ENCODE measurements at regions not wholly inside any gene's neighbourhood (a gene's known extent, or its start where the extent isn't known, plus 50 kb on each side); places are given as distances from the start of the nearest gene placed in this dataset.
"Not testable (repeated sequence)": the region's sequence is repeated elsewhere in the genome, so short reads cannot be mapped to it uniquely, and the experiment has no call there.

DNA sequence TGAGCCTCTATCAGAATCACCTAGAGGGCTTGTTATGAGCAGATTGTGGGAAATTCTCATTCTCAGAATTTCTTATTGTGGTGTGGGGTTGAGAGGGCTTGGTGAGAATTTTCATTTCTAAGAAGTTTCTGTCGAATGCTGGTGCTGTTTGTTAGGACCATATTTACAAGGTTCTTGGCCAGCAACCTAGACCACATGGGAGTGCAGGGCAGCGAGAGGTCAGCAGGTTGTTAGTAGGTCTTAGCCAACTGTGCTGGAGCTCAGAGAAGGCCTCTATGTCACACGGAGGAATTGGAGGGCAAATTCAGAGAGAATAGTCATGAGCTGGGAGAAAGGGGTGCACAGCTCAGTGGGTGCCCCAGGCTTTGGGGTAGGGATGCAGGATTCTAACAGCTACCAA lies 357.0 kb downstream of the LRRC70 start:
- H3K27me3 Mint-ChIP-seq: no peaks in the 10 kb centered on the region
- H3K9me3 Mint-ChIP-seq: no peaks in the 10 kb centered on the region
- no peak overlapping the region for H3K4me3 Mint-ChIP-seq
- no peak overlapping the region for H3K27ac Mint-ChIP-seq
- no peak for DNase-seq
- no peaks in the 10 kb centered on the region for H3K4me1 Mint-ChIP-seq
- CTCF ChIA-PET: no interaction called here
- H3K36me3 Mint-ChIP-seq: no peaks in the 10 kb centered on the region

DNA sequence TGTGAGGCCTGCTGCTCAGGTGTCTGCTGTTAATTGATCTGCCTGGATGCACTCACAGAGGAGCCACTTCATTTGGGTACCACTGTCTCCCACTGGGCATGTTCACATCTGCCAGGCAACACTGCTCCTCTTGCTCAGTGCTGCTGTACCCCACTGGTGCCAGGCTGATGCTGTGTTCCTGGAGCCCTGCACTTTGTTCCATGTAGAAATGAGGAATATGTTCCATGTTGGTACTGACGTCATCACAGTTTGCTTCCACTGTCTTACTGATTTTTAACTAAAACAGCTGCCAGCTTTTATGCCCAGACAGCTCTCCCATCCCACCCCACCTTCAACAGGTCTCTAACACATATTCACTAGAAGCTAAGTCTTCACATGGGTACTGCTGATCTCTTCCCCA lies 355.7 kb downstream of the LRRC70 start:
- no peak for DNase-seq
- no peak overlapping the region for H3K4me3 Mint-ChIP-seq
- no peaks in the 10 kb centered on the region for H3K27me3 Mint-ChIP-seq
- H3K27ac Mint-ChIP-seq: no peak overlapping the region
- no peaks in the 10 kb centered on the region for H3K36me3 Mint-ChIP-seq
- H3K4me1 Mint-ChIP-seq: no peaks in the 10 kb centered on the region
- no peaks in the 10 kb centered on the region for H3K9me3 Mint-ChIP-seq
- CTCF ChIA-PET: no interaction called here

DNA sequence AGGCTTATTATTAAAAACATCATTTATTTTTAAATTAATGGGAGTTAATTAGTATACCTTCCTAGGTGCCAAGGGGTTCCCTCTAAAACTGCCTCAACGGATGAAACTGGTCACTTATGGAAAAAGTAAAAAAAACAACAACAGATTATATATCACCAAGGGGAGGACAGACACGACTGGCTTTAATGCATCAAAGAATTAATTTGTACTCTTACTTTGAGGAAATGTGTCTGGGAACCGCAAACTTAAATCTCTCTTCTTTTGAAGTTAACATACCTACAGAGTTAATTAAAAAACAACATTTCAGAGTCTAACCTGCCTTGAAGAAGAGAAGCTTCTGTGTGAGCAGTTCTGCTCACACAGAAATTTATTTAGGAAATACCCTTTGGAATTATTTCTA lies 354.6 kb downstream of the LRRC70 start:
- no peaks in the 10 kb centered on the region for H3K4me1 Mint-ChIP-seq
- no peak overlapping the region for H3K4me3 Mint-ChIP-seq
- no peaks in the 10 kb centered on the region for H3K9me3 Mint-ChIP-seq
- no peaks in the 10 kb centered on the region for H3K27me3 Mint-ChIP-seq
- no peaks in the 10 kb centered on the region for H3K36me3 Mint-ChIP-seq
- CTCF ChIA-PET: interaction anchor here (1.0 kb wide), 1 partner anchor 15 kb away, joined by 4 read pairs; no protein-coding TSS in a partner anchor
- no peak for DNase-seq
- H3K27ac Mint-ChIP-seq: no peak overlapping the region

DNA sequence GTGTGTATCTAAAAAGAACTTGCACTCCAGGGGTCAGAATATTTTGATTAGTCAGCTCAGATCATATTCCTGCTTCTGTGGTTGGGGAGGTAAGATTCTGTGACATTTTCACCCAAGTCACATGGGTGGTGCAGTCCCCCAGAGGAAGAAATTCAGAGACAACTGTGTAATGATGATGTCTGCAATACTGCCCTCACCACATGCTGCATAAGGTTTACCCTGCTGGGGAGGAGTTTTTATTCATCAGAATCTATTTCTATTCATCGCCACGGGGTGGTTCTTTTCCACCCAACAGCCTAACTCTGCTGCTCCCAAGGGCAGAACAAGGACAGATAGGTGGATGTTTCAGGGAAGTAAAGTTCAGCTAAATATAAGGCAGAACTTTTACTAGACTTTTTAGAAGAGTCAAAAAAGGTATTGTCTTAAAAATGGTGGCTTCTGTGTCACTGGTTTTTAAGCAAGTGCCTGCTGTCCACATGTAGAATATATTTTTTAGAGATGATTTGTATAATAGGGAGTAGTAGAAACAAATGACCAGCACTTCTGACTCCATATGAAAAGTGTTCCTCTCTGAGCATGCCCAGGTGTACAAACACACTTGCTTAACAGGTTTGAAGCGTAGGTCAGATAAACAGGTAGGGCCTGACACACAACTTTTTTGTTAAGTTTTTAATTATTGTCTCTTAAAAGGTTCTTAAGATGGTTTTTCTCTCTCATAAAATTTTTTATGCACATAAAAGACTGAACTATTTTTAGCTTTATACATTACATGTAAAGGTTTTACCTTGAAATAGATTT lies 352.7 kb downstream of the LRRC70 start:
- Mint-ChIP-seq H3K27me3 (no peaks in the 10 kb centered on the region), H3K4me1 (no peaks in the 10 kb centered on the region), H3K9me3 (no peaks in the 10 kb centered on the region), H3K27ac (no peak overlapping the region), H3K36me3 (no peaks in the 10 kb centered on the region), H3K4me3 (no peak overlapping the region)
- CTCF ChIA-PET: no interaction called here
- no peak for DNase-seq

DNA sequence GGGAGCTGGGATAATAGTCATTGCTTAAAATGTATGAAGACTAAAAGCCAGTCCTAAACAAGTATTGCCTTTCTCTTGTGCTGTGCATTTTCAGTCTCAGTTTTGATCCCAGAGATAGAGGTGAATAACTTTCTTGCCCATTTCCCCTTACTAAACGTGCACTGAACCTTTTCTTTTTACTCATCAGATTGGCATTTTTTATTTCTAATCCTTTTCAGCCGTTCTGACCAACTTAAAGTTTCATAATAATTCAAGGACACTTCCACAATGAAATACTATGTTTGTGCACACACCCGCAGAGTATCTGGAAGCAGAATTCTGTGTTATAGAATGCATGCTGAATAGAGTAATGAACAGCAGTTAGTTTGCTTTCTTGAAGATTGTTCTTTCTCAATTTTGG lies 343.6 kb downstream of the LRRC70 start:
- no peak overlapping the region for H3K27ac Mint-ChIP-seq
- H3K4me3 Mint-ChIP-seq: no peak overlapping the region
- H3K9me3 Mint-ChIP-seq: peaks cover 2% of the 10 kb centered on the region
- no peaks in the 10 kb centered on the region for H3K27me3 Mint-ChIP-seq
- no peak for DNase-seq
- CTCF ChIA-PET: interaction anchor here (0.6 kb wide), 1 partner anchor 326 kb away, joined by 3 read pairs; no protein-coding TSS in a partner anchor
- no peaks in the 10 kb centered on the region for H3K36me3 Mint-ChIP-seq
- H3K4me1 Mint-ChIP-seq: no peaks in the 10 kb centered on the region

DNA sequence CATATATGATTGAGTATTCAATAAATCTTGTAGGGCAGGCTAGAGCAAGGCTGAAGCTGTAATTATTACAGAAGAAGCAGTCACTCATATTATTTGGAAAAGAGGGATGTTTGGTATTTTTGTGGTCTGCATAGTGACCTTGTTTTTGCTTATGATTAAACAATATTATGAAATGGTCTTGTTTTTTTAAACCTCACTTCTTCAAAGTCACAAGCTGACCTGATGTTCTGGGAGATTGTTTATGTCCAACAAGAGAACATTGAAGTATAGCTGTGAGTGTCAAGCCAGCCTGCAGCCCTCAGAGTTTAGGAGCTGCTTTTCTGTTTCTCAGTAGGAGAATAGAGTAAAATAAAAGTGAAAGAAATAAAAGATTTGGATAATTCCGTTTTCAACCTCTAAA lies 342.2 kb downstream of the LRRC70 start:
- Mint-ChIP-seq H3K4me1 (no peaks in the 10 kb centered on the region), H3K4me3 (no peak overlapping the region), H3K36me3 (no peaks in the 10 kb centered on the region), H3K27me3 (no peaks in the 10 kb centered on the region), H3K9me3 (peaks cover 2% of the 10 kb centered on the region), H3K27ac (no peak overlapping the region)
- CTCF ChIA-PET: no interaction called here
- no peak for DNase-seq

DNA sequence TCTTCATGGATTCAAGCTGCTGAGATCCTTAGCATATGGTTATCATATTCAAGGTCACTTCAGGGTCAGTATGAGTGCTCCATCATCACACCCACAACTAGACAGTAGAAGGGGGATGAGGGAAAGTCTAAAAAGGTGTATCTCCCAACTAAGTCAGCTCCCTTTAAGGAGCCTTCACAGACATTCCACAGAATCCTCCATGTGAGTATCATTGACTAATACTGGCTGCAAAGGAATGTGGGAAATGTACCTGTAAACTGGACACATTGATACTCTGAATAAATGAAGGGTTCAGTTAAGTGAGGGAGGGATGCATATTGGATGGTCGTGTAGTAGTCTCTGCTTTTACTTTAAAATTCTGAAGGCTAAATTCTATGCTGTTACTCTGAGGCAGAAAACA lies 330.7 kb downstream of the LRRC70 start:
- no peaks in the 10 kb centered on the region for H3K36me3 Mint-ChIP-seq
- no peak for DNase-seq
- CTCF ChIA-PET: no interaction called here
- H3K27me3 Mint-ChIP-seq: no peaks in the 10 kb centered on the region
- H3K4me3 Mint-ChIP-seq: no peak overlapping the region
- peaks cover 5% of the 10 kb centered on the region for H3K9me3 Mint-ChIP-seq
- no peaks in the 10 kb centered on the region for H3K4me1 Mint-ChIP-seq
- H3K27ac Mint-ChIP-seq: no peak overlapping the region

DNA sequence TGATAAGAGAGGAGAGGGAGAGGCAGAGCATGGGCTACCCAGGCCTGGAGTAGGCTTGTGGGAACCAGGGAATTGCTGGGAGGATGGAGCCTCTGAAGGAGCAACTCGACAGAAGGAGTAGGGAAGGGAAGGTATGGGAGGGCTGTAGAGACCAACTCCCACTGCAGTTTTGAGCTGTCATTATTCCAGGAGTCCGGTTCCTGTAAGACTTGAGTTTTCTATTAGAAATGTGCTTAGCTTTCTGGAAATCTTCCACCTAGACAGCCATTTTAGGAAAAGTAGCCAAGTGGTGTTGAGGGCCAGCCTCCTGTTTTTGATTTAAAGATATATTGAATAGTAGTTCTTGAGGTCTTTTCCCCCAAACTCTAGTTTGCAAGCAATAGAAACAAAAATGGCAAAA lies 323.5 kb downstream of the LRRC70 start:
- H3K27ac Mint-ChIP-seq: no peak overlapping the region
- H3K27me3 Mint-ChIP-seq: no peaks in the 10 kb centered on the region
- CTCF ChIA-PET: no interaction called here
- H3K9me3 Mint-ChIP-seq: no peaks in the 10 kb centered on the region
- no peaks in the 10 kb centered on the region for H3K4me1 Mint-ChIP-seq
- DNase-seq: no peak
- no peaks in the 10 kb centered on the region for H3K36me3 Mint-ChIP-seq
- H3K4me3 Mint-ChIP-seq: no peak overlapping the region

DNA sequence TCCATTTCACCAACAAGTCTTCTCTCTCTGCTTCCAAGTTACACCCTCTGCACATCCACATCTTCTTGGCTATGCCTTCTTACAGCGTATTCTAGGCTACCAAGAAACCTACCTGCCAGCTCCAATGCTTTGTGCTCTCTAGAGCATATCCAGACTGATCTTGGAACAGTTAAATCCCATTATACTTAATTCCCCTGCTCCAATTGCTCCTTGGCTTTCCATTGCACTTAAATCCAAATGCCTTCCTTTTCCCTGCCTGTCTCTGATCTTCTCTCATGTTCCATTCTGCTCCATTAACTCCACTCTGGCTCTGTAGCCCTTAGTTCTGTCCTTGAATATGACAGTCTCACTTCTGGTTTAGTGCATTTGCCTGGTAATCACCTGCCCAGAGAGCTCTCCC lies 322.4 kb downstream of the LRRC70 start:
- no peak overlapping the region for H3K4me3 Mint-ChIP-seq
- H3K27ac Mint-ChIP-seq: no peak overlapping the region
- H3K27me3 Mint-ChIP-seq: no peaks in the 10 kb centered on the region
- CTCF ChIA-PET: no interaction called here
- no peaks in the 10 kb centered on the region for H3K4me1 Mint-ChIP-seq
- H3K36me3 Mint-ChIP-seq: no peaks in the 10 kb centered on the region
- H3K9me3 Mint-ChIP-seq: no peaks in the 10 kb centered on the region
- DNase-seq: no peak

DNA sequence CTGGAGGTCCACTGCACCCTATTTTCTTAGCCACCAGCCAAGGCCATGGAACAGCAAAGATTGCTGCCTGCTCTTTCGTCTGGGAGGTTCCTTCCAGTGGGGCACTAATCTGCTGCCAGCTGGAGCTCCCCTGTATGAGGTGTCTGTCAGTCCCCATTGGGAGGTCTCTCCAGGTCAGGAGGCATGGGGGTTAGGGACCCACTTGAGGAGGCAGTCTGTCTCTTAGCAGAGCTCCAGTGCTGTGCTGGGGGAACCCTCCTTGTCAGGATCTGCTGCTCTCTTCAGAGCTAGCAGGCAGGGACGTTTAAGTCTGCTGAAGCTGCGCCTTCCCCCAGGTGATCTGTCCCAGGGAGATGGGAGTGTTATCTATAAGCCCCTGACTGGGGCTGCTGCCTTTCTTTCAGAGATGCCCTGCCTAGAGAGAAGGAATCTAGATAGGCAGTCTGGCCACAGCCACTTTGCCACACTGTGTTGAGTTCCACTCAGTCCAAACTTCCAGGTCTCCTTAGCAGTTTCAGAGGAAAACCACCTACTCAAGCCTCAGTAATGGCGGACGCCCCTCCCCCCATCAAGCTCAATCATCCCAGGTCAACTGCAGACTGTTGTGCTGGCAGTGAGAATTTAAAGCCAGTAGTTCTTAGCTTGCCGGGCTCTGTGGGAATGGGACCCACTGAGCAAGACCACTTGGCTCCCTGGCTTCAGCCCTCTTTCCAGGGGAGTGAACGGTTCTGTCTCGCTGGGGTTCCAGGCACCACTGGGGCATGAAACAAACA lies 317.7 kb downstream of the LRRC70 start:
- Mint-ChIP-seq H3K27me3 (no peaks in the 10 kb centered on the region), H3K9me3 (no peaks in the 10 kb centered on the region), H3K4me3 (no peak overlapping the region), H3K36me3 (no peaks in the 10 kb centered on the region), H3K27ac (no peak overlapping the region), H3K4me1 (no peaks in the 10 kb centered on the region)
- no peak for DNase-seq
- CTCF ChIA-PET: interaction anchor here (0.7 kb wide), 1 partner anchor 18 kb away, joined by 3 read pairs; no protein-coding TSS in a partner anchor

DNA sequence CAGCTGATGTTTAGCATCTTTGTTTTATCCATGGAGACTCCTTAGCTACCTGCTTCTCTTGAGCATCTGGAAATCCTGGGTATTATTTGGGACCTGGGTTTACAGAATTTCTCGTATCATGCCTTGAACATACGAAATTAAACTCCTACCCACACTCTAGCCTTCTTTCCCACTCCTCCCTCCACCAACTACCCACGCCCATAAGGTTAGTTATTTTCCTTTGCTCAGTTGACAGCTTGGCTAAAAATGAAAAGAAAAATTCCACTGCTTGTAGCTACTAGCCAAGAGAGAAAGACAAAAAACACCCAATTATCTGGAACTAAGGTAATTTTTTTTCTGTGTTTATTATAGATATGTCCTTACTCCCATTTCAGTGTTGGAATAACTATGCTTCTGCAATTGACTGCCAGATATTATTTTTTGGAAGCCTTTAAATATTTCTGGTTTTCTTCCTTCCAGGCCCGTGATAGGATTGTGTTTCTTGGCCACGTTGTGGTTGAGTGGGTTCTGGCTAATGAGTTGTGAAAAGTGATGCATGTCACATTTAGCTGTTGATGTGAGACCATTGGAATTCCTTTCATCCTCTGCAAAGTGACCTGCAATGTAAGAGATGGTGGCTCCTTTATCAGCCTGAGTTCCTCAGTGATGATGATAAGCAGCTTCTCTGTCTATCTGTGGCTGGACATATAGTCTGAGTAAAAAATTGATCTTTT lies 308.1 kb downstream of the LRRC70 start:
- H3K4me1 Mint-ChIP-seq: no peaks in the 10 kb centered on the region
- no peaks in the 10 kb centered on the region for H3K36me3 Mint-ChIP-seq
- no peak overlapping the region for H3K27ac Mint-ChIP-seq
- no peaks in the 10 kb centered on the region for H3K9me3 Mint-ChIP-seq
- CTCF ChIA-PET: no interaction called here
- DNase-seq: no peak
- H3K4me3 Mint-ChIP-seq: no peak overlapping the region
- H3K27me3 Mint-ChIP-seq: no peaks in the 10 kb centered on the region

DNA sequence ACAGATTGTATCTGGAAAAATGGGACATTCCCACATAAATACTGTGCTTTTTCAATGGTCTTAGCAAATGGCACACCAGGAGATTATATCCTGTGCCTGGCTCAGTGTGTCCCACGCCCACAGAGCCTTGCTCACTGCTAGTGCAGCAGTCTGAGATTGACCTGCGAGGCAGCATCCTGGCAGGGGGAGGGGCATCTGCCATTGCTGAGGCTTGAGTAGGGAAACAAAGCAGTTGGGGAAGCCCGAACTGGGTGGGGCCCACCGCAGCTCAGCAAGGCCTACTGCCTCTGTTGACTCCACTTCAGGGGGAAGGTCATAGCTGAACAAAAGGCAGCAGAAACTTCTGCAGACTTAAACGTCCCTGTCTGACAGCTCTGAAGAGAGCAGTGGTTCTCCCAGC lies 258.7 kb downstream of the LRRC70 start:
- H3K36me3 Mint-ChIP-seq, H3K4me1 Mint-ChIP-seq, H3K27ac Mint-ChIP-seq, H3K4me3 Mint-ChIP-seq, DNase-seq, H3K27me3 Mint-ChIP-seq, CTCF ChIA-PET, H3K9me3 Mint-ChIP-seq: not testable (repeated sequence)

DNA sequence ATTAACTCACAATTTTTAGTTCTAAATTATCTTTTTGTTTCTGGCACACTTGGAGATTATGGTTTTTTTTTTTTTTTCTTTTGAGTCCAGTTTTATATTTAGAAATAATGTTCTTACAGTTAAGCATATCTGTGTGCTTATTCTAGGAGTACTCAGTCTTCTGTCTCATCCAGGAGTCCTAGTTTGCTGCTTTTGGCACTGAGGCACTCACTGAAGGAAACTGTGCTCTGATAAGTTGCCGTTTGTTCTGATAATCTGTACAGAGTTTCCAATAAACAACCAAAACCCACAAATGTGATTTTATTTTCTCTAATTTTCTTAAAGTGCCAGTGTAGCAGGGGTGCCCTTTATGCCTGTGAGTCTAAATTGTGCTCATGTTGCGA lies 251.0 kb downstream of the LRRC70 start:
- H3K27me3 Mint-ChIP-seq: no peaks in the 10 kb centered on the region
- no peaks in the 10 kb centered on the region for H3K36me3 Mint-ChIP-seq
- CTCF ChIA-PET: no interaction called here
- no peak overlapping the region for H3K27ac Mint-ChIP-seq
- no peaks in the 10 kb centered on the region for H3K4me1 Mint-ChIP-seq
- DNase-seq: no peak
- no peaks in the 10 kb centered on the region for H3K9me3 Mint-ChIP-seq
- no peak overlapping the region for H3K4me3 Mint-ChIP-seq

DNA sequence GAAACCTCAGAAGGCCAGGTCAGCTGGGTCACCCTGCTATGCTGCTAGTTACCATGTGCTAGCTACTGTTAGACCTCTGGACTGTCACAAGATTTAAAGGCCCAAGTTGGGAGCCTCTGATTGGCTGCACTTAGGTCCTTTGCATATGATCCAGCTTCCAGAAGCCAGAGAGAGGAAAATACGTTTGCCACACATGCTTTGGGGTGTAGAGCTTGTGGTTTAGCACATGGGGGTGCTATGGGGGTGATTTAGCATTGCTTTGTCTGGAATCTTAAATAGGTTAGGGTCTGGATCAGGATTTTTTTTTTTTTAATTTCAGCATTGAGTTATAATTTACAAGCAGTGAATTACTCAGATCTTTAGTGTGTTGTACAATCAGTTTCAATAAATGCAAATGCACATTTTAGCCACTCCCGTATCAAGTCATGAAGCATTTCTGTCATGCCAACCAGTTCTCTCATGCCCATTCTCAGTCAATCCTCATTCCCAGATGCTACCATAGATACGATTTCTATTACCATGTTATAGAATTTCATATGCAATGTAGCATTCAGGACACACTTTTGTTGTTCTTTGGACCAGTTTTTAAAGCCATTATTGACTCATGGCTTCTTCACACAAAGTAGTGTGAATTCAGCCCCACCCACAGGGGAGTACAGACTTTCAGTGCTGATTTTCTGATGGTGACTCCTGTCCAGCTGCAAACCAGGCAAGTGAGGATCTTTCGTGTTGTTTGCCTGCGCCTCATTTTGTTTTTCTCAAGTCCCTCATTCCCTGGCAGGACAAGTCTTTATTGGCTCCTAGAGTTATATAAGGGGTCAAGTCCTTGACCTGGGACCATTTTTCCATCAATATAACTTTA lies 250.4 kb downstream of the LRRC70 start:
- Mint-ChIP-seq H3K27ac (no peak overlapping the region), H3K4me1 (no peaks in the 10 kb centered on the region), H3K36me3 (no peaks in the 10 kb centered on the region), H3K27me3 (no peaks in the 10 kb centered on the region), H3K9me3 (no peaks in the 10 kb centered on the region), H3K4me3 (no peak overlapping the region)
- CTCF ChIA-PET: no interaction called here
- no peak for DNase-seq
